ENCODE measurements at regions not wholly inside any gene's neighbourhood (a gene's known extent, or its start where the extent isn't known, plus 50 kb on each side); places are given as distances from the start of the nearest gene placed in this dataset.

- Histone ChIP-seq H3K9ac (ENCODE audit: low read length) (no peak overlapping the region), H3K4me1 (ENCODE audit: control insufficient read depth, insufficient read depth, low read length) (no peaks in the 10 kb centered on the region), H3K27ac (ENCODE audit: low read depth, low read length) (no peak overlapping the region), H3K27me3 (ENCODE audit: control insufficient read depth, insufficient read depth, low read length) (no peaks in the 10 kb centered on the region), H3K36me3 (ENCODE audit: control insufficient read depth, insufficient read depth, low read length) (no peaks in the 10 kb centered on the region), H3K4me3 (ENCODE audit: low read length) (no peak overlapping the region)
These were observed 244.1 kb downstream of the MED10 start for GRCh38 chr5:6134281-6134680.

- H3K27ac ChIP-seq (ENCODE audit: low read depth, low read length): no peak overlapping the region
- no peak overlapping the region for H3K4me3 ChIP-seq (ENCODE audit: low read length)
- no peaks in the 10 kb centered on the region for H3K36me3 ChIP-seq (ENCODE audit: control insufficient read depth, insufficient read depth, low read length)
- H3K9ac ChIP-seq (ENCODE audit: low read length): no peak overlapping the region
- H3K27me3 ChIP-seq (ENCODE audit: control insufficient read depth, insufficient read depth, low read length): no peaks in the 10 kb centered on the region
- H3K4me1 ChIP-seq (ENCODE audit: control insufficient read depth, insufficient read depth, low read length): no peaks in the 10 kb centered on the region
These were observed 252.6 kb downstream of the MED10 start for GRCh38 chr5:6125781-6126180.

- Histone ChIP-seq H3K9ac (ENCODE audit: low read length) (no peak overlapping the region), H3K27ac (ENCODE audit: low read depth, low read length) (no peak overlapping the region), H3K27me3 (ENCODE audit: control insufficient read depth, insufficient read depth, low read length) (no peaks in the 10 kb centered on the region), H3K4me3 (ENCODE audit: low read length) (no peak overlapping the region), H3K36me3 (ENCODE audit: control insufficient read depth, insufficient read depth, low read length) (no peaks in the 10 kb centered on the region), H3K4me1 (ENCODE audit: control insufficient read depth, insufficient read depth, low read length) (peaks cover 4% of the 10 kb centered on the region)
These were observed 259.7 kb downstream of the MED10 start for GRCh38 chr5:6118691-6119090.

- Histone ChIP-seq H3K4me1 (ENCODE audit: control insufficient read depth, insufficient read depth, low read length) (peaks cover 4% of the 10 kb centered on the region), H3K27me3 (ENCODE audit: control insufficient read depth, insufficient read depth, low read length) (no peaks in the 10 kb centered on the region), H3K9ac (ENCODE audit: low read length) (no peak overlapping the region), H3K4me3 (ENCODE audit: low read length) (no peak overlapping the region), H3K27ac (ENCODE audit: low read depth, low read length) (no peak overlapping the region), H3K36me3 (ENCODE audit: control insufficient read depth, insufficient read depth, low read length) (no peaks in the 10 kb centered on the region)
These were observed 261.1 kb downstream of the MED10 start for GRCh38 chr5:6117212-6117611.

GRCh38 chr5:6115852-6116251 lies 262.5 kb downstream of the MED10 start:
- Histone ChIP-seq H3K36me3 (ENCODE audit: control insufficient read depth, insufficient read depth, low read length) (no peaks in the 10 kb centered on the region), H3K27ac (ENCODE audit: low read depth, low read length) (no peak overlapping the region), H3K4me3 (ENCODE audit: low read length) (no peak overlapping the region), H3K9ac (ENCODE audit: low read length) (no peak overlapping the region), H3K4me1 (ENCODE audit: control insufficient read depth, insufficient read depth, low read length) (peaks cover 4% of the 10 kb centered on the region), H3K27me3 (ENCODE audit: control insufficient read depth, insufficient read depth, low read length) (no peaks in the 10 kb centered on the region)

- H3K4me3 ChIP-seq (ENCODE audit: low read length): no peak overlapping the region
- no peak overlapping the region for H3K27ac ChIP-seq (ENCODE audit: low read depth, low read length)
- no peaks in the 10 kb centered on the region for H3K36me3 ChIP-seq (ENCODE audit: control insufficient read depth, insufficient read depth, low read length)
- peaks cover 4% of the 10 kb centered on the region for H3K4me1 ChIP-seq (ENCODE audit: control insufficient read depth, insufficient read depth, low read length)
- H3K9ac ChIP-seq (ENCODE audit: low read length): no peak overlapping the region
- no peaks in the 10 kb centered on the region for H3K27me3 ChIP-seq (ENCODE audit: control insufficient read depth, insufficient read depth, low read length)
These were observed 265.8 kb downstream of the MED10 start for GRCh38 chr5:6112538-6112937.

- H3K4me3 ChIP-seq (ENCODE audit: low read length): no peak overlapping the region
- H3K4me1 ChIP-seq (ENCODE audit: control insufficient read depth, insufficient read depth, low read length): peaks cover 4% of the 10 kb centered on the region
- no peaks in the 10 kb centered on the region for H3K27me3 ChIP-seq (ENCODE audit: control insufficient read depth, insufficient read depth, low read length)
These were observed 266.2 kb downstream of the MED10 start for GRCh38 chr5:6112125-6112524.

GRCh38 chr5:6111131-6111530 lies 267.2 kb downstream of the MED10 start:
- Histone ChIP-seq H3K27ac (ENCODE audit: low read depth, low read length) (no peak overlapping the region), H3K4me3 (ENCODE audit: low read length) (no peak overlapping the region), H3K4me1 (ENCODE audit: control insufficient read depth, insufficient read depth, low read length) (no peaks in the 10 kb centered on the region), H3K9ac (ENCODE audit: low read length) (no peak overlapping the region), H3K36me3 (ENCODE audit: control insufficient read depth, insufficient read depth, low read length) (no peaks in the 10 kb centered on the region), H3K27me3 (ENCODE audit: control insufficient read depth, insufficient read depth, low read length) (no peaks in the 10 kb centered on the region)

More at GRCh38 chr5:6112125-6112524, 266.2 kb downstream of the MED10 start:
- Histone ChIP-seq H3K27ac (ENCODE audit: low read depth, low read length) (no peak overlapping the region), H3K9ac (ENCODE audit: low read length) (no peak overlapping the region), H3K36me3 (ENCODE audit: control insufficient read depth, insufficient read depth, low read length) (no peaks in the 10 kb centered on the region)

GRCh38 chr5:6110441-6111005 lies 267.8 kb downstream of the MED10 start:
- no peaks in the 10 kb centered on the region for H3K36me3 ChIP-seq (ENCODE audit: control insufficient read depth, insufficient read depth, low read length)
- no peaks in the 10 kb centered on the region for H3K4me1 ChIP-seq (ENCODE audit: control insufficient read depth, insufficient read depth, low read length)
- no peak overlapping the region for H3K27ac ChIP-seq (ENCODE audit: low read depth, low read length)
- H3K4me3 ChIP-seq (ENCODE audit: low read length): no peak overlapping the region
- no peaks in the 10 kb centered on the region for H3K27me3 ChIP-seq (ENCODE audit: control insufficient read depth, insufficient read depth, low read length)
- no peak overlapping the region for H3K9ac ChIP-seq (ENCODE audit: low read length)

- no peak overlapping the region for H3K9ac ChIP-seq (ENCODE audit: low read length)
- no peak overlapping the region for H3K27ac ChIP-seq (ENCODE audit: low read depth, low read length)
- H3K27me3 ChIP-seq (ENCODE audit: control insufficient read depth, insufficient read depth, low read length): no peaks in the 10 kb centered on the region
- H3K36me3 ChIP-seq (ENCODE audit: control insufficient read depth, insufficient read depth, low read length): no peaks in the 10 kb centered on the region
- no peak overlapping the region for H3K4me3 ChIP-seq (ENCODE audit: low read length)
- H3K4me1 ChIP-seq (ENCODE audit: control insufficient read depth, insufficient read depth, low read length): no peaks in the 10 kb centered on the region
These were observed 269.1 kb downstream of the MED10 start for GRCh38 chr5:6108981-6109825.

- no peak overlapping the region for H3K4me3 ChIP-seq (ENCODE audit: low read length)
- H3K36me3 ChIP-seq (ENCODE audit: control insufficient read depth, insufficient read depth, low read length): no peaks in the 10 kb centered on the region
- H3K4me1 ChIP-seq (ENCODE audit: control insufficient read depth, insufficient read depth, low read length): no peaks in the 10 kb centered on the region
- no peaks in the 10 kb centered on the region for H3K27me3 ChIP-seq (ENCODE audit: control insufficient read depth, insufficient read depth, low read length)
- no peak overlapping the region for H3K9ac ChIP-seq (ENCODE audit: low read length)
- no peak overlapping the region for H3K27ac ChIP-seq (ENCODE audit: low read depth, low read length)
These were observed 269.9 kb downstream of the MED10 start for GRCh38 chr5:6108540-6108848.

- H3K36me3 ChIP-seq (ENCODE audit: control insufficient read depth, insufficient read depth, low read length): no peaks in the 10 kb centered on the region
- H3K27me3 ChIP-seq (ENCODE audit: control insufficient read depth, insufficient read depth, low read length): no peaks in the 10 kb centered on the region
- H3K4me3 ChIP-seq (ENCODE audit: low read length): no peak overlapping the region
- H3K9ac ChIP-seq (ENCODE audit: low read length): no peak overlapping the region
- H3K27ac ChIP-seq (ENCODE audit: low read depth, low read length): no peak overlapping the region
- H3K4me1 ChIP-seq (ENCODE audit: control insufficient read depth, insufficient read depth, low read length): no peaks in the 10 kb centered on the region
These were observed 270.4 kb downstream of the MED10 start for GRCh38 chr5:6107675-6108539.
